ENCODE measurements at regions not wholly inside any gene's neighbourhood (a gene's known extent, or its start where the extent isn't known, plus 50 kb on each side); places are given as distances from the start of the nearest gene placed in this dataset.

DNA sequence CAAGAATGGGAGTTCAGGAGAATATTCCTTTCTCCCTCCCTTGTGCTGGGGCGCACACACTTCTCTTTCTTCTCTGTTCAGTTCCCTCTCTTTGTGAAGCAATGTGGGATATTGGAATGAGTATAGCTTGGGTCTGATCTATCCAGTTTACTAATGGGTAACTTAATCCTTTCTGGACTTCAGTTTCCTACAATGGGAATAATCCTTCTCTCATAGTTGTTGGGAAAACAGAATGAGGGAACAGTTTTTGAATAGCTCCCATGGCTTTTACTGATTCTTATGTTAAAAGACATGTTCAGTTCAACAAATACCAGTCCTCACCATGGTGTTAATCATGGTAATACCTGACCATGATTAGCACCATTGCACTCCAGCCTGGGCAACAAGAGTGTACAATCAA lies 93.1 kb downstream of the ARL4C start:
- no peak for TF ChIP-seq POLR2A (IDR thresholded peaks at IDR 0.05)
- TF ChIP-seq, protein P1, sequence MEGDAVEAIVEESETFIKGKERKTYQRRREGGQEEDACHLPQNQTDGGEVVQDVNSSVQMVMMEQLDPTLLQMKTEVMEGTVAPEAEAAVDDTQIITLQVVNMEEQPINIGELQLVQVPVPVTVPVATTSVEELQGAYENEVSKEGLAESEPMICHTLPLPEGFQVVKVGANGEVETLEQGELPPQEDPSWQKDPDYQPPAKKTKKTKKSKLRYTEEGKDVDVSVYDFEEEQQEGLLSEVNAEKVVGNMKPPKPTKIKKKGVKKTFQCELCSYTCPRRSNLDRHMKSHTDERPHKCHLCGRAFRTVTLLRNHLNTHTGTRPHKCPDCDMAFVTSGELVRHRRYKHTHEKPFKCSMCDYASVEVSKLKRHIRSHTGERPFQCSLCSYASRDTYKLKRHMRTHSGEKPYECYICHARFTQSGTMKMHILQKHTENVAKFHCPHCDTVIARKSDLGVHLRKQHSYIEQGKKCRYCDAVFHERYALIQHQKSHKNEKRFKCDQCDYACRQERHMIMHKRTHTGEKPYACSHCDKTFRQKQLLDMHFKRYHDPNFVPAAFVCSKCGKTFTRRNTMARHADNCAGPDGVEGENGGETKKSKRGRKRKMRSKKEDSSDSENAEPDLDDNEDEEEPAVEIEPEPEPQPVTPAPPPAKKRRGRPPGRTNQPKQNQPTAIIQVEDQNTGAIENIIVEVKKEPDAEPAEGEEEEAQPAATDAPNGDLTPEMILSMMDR (IDR thresholded peaks at IDR 0.05): no peak
- no peak for TF ChIP-seq EP300 (IDR thresholded peaks at IDR 0.05)
- Histone ChIP-seq H3K4me1 (no peaks in the 10 kb centered on the region), H3K9me3 (no peaks in the 10 kb centered on the region), H3K27ac (no peak overlapping the region), H3K4me3 (no peak overlapping the region), H3K36me3 (no peaks in the 10 kb centered on the region), H3K27me3 (no peaks in the 10 kb centered on the region)
- 95 to 100% methylated on average over 1 of the region's 1 CpG for WGBS, 2 donors
- DNase-seq (ENCODE audit: low spot score in 2 of 2): no peak

DNA sequence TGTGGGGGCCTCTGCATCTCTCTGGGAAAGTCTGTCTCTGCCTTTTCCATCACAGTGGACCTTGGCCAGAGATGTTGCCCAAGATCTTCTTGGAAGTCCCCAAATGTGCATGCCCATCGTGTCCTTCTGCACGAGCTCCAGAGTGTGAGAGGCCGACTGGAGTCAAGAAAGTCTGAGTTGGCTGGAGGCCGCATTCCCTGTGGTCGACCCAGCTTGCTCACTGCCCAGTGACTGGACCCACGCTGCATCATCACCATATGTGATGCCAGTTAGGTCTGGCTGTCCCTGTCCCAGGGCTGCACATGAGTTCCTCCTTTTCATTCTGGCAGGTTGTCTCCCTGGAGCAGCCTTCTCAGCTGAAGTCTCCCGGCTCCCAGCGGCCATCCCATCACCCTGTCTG lies 93.8 kb downstream of the ARL4C start:
- no peak overlapping the region for H3K27ac ChIP-seq
- DNase-seq (ENCODE audit: low spot score in 2 of 2): no peak
- WGBS, 2 donors: 88 to 93% methylated on average over 8 of the region's 8 CpGs
- TF ChIP-seq EP300 (IDR thresholded peaks at IDR 0.05) (no peak), POLR2A (IDR thresholded peaks at IDR 0.05) (no peak)
- TF ChIP-seq, protein P1 (IDR thresholded peaks at IDR 0.05): no peak
- H3K4me1 ChIP-seq: no peaks in the 10 kb centered on the region
- no peaks in the 10 kb centered on the region for H3K36me3 ChIP-seq
- no peaks in the 10 kb centered on the region for H3K27me3 ChIP-seq
- no peak overlapping the region for H3K4me3 ChIP-seq
- no peaks in the 10 kb centered on the region for H3K9me3 ChIP-seq

DNA sequence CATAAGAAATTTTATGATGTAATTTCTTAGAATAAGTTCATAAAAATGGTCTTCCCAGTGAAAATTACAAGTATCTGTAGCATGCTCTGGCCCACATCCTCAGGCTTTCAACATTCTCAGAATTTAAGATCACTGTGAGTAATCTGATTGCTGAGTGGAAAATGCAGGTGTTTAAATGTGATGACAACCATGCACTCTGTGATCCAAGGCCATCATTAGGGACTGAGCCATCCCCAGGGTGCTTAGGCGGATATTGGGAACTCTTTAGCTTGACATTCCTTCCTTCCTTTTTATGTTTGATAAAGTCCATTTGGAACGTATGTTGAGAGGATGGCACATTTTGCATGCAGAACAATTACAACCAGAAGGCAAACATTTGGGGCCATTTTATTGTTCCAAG lies 95.5 kb downstream of the ARL4C start:
- 73 to 83% methylated on average over 2 of the region's 2 CpGs for WGBS, 2 donors
- no peak for DNase-seq (ENCODE audit: low spot score in 2 of 2)
- Histone ChIP-seq H3K27ac (no peak overlapping the region), H3K36me3 (no peaks in the 10 kb centered on the region), H3K4me1 (no peaks in the 10 kb centered on the region), H3K4me3 (no peak overlapping the region), H3K9me3 (no peaks in the 10 kb centered on the region), H3K27me3 (no peaks in the 10 kb centered on the region)
- TF ChIP-seq EP300 (IDR thresholded peaks at IDR 0.05) (no peak), POLR2A (IDR thresholded peaks at IDR 0.05) (no peak)
- TF ChIP-seq, protein P1 (IDR thresholded peaks at IDR 0.05): no peak

DNA sequence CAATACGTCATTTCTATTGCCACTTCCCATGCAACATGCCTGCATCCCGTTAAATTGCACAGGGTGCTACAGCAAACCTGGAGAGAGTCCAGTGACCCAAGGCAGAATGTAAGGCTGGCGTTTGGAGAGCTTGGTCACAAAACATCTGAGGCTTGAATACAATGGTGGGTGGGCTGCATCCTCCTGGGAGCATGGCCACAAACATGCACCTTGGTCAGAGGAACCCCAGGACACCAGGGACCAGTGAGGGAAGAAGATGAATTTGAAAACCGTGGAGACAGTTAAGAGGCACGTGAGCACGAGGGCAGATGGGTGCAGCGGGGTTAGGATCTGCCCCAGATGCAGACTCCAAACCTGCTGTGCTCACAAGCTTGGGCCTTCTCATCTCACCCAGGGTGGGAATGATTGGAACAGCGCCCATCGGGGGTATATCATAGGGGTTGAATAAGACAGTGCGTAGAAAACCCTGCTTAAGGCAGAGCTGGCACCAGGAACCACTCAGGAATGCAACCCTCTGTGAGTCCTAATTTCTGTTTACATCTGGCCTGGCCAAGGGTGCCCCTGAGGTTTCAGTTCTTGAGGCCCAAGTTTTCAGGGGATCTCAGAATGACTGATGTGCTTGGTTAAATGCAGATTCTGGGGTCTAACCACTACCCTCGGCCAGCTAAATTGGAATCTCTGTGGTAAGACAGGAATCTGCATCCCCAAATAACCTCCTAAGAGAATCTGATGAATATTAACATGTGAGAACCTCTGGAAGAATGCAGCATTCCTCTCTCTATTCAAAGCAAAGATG lies 97.2 kb downstream of the ARL4C start:
- no peak for DNase-seq (ENCODE audit: low spot score in 2 of 2)
- no peaks in the 10 kb centered on the region for H3K9me3 ChIP-seq
- no peak overlapping the region for H3K27ac ChIP-seq
- 83 to 91% methylated on average over 11 of the region's 11 CpGs for WGBS, 2 donors
- TF ChIP-seq, protein P1 (IDR thresholded peaks at IDR 0.05): no peak
- TF ChIP-seq POLR2A (IDR thresholded peaks at IDR 0.05): no peak
- TF ChIP-seq EP300 (IDR thresholded peaks at IDR 0.05): no peak
- H3K27me3 ChIP-seq: no peaks in the 10 kb centered on the region
- H3K4me1 ChIP-seq: no peaks in the 10 kb centered on the region
- no peak overlapping the region for H3K4me3 ChIP-seq
- no peaks in the 10 kb centered on the region for H3K36me3 ChIP-seq

DNA sequence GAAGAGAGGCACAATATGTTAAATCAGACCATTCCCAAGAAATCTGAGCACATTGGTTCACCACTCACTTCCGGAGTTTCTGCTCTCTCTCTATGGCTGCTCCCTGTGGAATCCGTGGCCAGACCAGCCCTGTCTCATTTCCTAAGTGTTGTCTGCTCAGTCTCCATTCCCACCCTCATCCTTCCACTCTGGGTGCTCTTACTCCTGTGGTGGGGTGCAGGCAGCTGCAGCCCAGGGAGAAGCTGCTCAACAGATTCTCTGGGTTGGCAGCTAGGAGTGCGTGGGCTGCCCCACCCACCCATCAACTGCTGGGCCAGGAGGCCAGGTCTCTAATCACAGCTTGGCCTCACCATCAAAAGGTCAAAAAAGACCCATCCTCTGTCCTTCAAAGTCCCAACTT lies 98.3 kb downstream of the ARL4C start:
- no peaks in the 10 kb centered on the region for H3K4me1 ChIP-seq
- H3K4me3 ChIP-seq: no peak overlapping the region
- no peaks in the 10 kb centered on the region for H3K9me3 ChIP-seq
- H3K27ac ChIP-seq: no peak overlapping the region
- TF ChIP-seq, protein P1 (IDR thresholded peaks at IDR 0.05): no peak
- TF ChIP-seq POLR2A (IDR thresholded peaks at IDR 0.05) (no peak), EP300 (IDR thresholded peaks at IDR 0.05) (no peak)
- H3K36me3 ChIP-seq: no peaks in the 10 kb centered on the region
- no peak for DNase-seq (ENCODE audit: low spot score in 2 of 2)
- no peaks in the 10 kb centered on the region for H3K27me3 ChIP-seq
- WGBS, 2 donors: 71 to 84% methylated on average over 3 of the region's 3 CpGs
